ENCODE measurements at regions not wholly inside any gene's neighbourhood (a gene's known extent, or its start where the extent isn't known, plus 50 kb on each side); places are given as distances from the start of the nearest gene placed in this dataset.
A peak's percentile ranks its signal among the peaks of the same experiment; 100 is the strongest.

DNA sequence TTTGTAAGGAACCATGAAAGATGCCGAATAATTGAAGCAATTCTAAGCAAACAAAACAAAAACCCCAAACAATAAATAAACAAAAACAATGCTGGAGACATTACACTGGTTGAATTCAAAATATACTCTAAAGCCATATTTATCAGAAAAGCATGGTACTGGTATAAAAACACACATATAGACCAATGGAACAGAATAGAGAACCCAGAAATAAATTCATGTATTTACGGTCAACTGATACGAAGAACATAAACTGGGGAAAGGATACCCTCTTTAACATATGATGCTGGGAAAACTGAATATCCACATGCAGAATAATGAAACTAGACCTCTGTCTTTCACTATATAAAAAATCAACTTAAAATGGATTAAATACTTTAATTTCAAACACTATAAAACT, 214.3 kb upstream of the PDZRN3 start:
- DNase-seq = no peak

- DNase-seq = no peak
Observed at GRCh38 chr3:73835945-73836344, 211.2 kb upstream of the PDZRN3 start.

GRCh38 chr3:73832426-73832825, 207.7 kb upstream of the PDZRN3 start:
- peak; percentile 23 for DNase-seq

DNA sequence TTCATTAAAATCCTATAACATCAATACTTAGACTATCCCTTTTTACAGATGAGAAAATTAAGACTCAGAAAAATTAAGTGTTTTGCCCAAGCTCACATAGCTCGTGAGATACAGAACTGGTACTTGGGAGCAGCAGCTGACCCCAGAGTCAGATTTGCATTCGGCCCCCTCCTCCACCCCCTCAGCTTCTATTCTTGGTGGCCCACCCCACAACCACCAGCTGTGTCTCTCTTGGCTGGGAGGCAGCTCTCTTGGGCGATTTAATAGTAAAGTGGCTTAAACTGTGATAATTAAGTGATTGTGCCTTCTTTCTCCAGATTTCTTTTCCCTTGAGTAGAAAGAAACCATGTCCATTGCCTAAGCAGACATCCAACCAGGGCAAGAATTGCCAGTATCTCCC, 203.6 kb upstream of the PDZRN3 start:
- DNase-seq = no peak

- DNase-seq = no peak
Observed at GRCh38 chr3:73827725-73828211, 203.0 kb upstream of the PDZRN3 start.

DNA sequence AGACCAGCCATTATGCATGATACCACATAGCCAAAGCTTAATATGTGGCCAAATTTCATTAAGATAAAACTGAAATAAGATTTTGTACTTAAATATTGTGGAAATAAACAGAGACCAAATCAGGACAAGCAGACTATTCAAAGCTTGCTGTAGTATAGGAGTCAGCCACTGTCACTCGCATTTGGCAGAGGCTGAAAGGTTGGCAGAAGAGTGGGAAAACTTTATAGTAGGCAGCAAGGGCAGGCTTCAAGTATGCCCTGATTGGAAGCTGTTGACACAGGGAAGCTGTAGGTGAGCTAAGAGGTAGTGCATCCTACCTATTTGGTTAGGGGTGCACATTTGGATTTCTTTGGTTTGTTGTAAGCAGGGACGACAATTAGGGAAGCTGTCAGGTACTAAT, 202.5 kb upstream of the PDZRN3 start:
- DNase-seq = no peak

- peak; percentile 54 for DNase-seq
Observed at GRCh38 chr3:73820896-73821295, 196.2 kb upstream of the PDZRN3 start.

- DNase-seq = no peak
Observed at GRCh38 chr3:73820431-73820830, 195.7 kb upstream of the PDZRN3 start.

- no peak for DNase-seq
Observed at GRCh38 chr3:73815966-73816365, 191.2 kb upstream of the PDZRN3 start.

GRCh38 chr3:73813692-73814292, 189.1 kb upstream of the PDZRN3 start:
- DNase-seq = no peak

GRCh38 chr3:73813291-73813690, 188.6 kb upstream of the PDZRN3 start:
- peak; percentile 59 for DNase-seq

- DNase-seq = no peak
Observed at GRCh38 chr3:73812054-73812453, 187.3 kb upstream of the PDZRN3 start.

GRCh38 chr3:73808862-73809509, 184.2 kb upstream of the PDZRN3 start:
- DNase-seq = no peak

GRCh38 chr3:73805435-73805834, 180.7 kb upstream of the PDZRN3 start:
- DNase-seq = no peak

GRCh38 chr3:73804204-73804603, 179.5 kb upstream of the PDZRN3 start:
- DNase-seq = no peak

GRCh38 chr3:73801444-73801843, 176.7 kb upstream of the PDZRN3 start:
- DNase-seq = no peak

DNA sequence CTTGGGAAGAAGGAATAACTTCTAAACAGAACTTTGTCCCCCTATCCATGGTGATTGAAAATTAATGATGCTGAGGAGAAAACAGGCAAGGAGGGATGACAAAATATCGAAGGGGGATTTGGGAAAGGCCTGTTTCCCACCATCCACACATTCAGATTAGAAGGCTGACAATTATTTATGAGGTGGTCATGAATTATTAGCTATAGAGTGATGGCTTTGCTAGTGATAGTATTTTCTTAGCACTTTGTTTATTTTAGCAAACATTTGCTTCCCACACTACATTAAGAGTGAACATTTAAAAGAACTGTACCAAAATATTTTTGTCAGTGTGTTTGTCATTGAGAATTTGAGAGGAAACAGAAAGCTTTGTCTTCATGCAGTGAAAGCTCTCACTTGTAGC, 172.6 kb upstream of the PDZRN3 start:
- no peak for DNase-seq

GRCh38 chr3:73796382-73796781, 171.6 kb upstream of the PDZRN3 start:
- DNase-seq = no peak

DNA sequence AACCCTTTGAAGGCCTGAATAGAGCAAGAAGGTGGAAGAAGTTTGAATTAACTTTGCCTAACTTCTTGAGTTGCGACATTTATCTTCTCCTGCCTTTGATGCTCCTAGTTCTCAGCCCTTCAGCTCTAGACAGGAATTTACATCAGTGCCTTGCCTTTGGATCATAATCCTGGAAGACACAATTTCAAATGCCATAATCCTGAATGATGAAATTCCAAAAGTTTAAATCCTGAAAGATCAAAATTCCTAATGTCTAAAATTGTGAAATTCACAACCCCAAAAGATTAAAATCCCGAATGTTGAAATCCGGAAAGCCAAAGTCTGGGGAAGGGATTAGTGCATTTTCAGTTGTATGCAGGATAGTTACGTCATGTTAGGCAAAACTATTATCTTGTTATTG, 166.6 kb upstream of the PDZRN3 start:
- DNase-seq = no peak

DNA sequence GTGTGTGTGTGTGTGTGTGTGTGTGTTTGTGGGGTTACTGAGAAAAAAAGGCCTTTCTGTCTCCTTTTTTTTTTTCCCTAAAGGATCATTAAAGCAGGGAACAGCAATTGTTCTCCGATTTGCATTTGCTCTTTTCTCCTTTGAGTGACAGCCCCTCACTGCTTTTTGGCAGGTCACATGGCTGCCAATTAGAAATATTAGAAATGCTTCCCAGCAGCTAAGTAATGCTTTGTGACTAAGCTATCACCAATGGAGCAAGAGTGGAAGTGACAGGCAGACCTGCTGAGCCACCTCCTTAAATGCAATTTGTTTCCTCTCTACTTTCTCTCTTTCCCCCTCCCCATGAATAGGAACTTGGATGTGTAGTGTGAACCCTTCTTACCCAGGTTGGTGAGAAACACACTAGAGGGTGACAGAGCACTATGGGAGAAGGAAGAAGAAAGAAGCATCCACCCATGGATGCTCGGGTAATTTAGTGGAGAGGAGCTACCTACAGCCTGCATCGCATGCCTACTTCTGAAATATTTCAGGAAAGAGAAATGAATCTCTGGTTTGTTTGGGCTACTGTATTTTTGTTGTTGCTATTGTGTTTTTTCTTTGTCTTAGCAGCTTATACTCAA, 165.2 kb upstream of the PDZRN3 start:
- DNase-seq = no peak

GRCh38 chr3:73787620-73788019, 162.9 kb upstream of the PDZRN3 start:
- peak; percentile 34 for DNase-seq

DNA sequence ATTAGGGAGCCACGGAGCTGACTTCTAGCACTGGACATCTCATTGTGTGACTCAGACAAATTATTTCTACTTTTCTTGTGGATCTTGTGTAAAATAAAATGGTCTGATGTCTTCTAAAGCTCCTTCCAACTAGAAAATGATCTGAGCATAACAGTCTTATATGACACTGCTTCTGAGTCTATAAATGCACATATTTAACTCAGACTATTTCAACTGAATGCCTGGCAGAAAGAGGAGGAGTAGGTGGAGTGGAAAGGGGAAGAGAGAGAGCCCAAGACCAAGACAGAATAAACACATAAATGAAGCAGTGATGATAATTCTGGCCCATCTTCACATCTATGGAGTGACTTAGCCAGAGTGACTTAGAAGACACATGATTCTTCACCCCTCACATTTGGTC, 162.3 kb upstream of the PDZRN3 start:
- no peak for DNase-seq

DNA sequence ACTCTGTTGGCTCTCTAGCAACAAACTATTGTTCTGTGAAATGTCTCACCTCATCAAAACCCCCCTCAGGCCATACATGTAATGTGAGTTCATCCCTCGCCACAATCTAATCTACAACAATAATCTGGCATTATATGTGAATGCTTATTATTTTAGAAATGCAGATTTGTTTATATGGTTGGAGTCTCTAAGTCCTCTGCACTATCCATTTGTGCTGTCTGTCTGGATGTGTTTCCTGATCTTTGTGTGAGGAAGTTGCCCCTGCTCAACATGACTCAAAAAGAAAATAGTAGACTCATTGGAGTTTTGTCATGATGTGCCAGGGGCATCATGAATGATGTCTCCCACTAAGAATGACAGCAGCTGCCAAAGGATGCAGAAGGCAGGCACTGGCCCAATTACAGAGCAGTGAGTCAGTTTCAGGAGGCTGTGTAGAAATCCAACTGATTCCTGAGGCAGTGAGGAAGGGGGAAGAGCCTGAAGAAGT, 161.6 kb upstream of the PDZRN3 start:
- peak; percentile 97 for DNase-seq

DNA sequence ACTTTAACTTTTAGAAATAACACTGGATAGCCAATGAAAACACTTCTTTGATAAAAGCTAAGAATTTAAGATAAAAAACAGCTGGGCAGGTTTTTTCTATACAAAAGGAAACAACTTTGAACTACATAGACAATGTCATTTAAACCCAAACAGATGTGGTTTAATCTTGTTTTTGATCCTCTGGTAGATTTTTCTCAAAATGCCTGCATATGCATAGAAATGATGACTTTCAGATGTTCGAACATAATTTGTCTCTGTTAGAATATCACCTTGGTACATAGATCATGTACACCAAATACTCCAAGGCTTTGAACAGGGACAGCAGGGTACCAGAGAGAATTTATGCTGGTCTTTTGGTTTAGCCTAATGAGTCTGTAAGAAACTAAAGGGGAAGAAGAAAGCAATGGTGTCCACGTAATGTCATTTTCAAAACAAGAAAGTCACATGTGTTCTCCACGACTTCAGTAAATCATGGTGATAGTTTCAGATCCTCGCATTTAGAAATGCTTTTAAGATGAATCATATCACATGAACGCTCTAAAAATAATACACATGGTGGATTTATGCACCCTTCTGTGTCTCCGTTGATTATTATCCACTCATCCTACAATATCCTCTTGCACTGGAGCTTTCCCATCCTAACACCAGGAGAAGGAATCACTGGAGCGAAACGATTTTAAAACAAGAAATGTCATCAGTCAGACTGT, 160.1 kb upstream of the PDZRN3 start:
- DNase-seq = peak; percentile 83

Data from fibroblast of skin of right quadriceps (primary cell).